ENCODE measurements at regions not wholly inside any gene's neighbourhood (a gene's known extent, or its start where the extent isn't known, plus 50 kb on each side); places are given as distances from the start of the nearest gene placed in this dataset.

DNA sequence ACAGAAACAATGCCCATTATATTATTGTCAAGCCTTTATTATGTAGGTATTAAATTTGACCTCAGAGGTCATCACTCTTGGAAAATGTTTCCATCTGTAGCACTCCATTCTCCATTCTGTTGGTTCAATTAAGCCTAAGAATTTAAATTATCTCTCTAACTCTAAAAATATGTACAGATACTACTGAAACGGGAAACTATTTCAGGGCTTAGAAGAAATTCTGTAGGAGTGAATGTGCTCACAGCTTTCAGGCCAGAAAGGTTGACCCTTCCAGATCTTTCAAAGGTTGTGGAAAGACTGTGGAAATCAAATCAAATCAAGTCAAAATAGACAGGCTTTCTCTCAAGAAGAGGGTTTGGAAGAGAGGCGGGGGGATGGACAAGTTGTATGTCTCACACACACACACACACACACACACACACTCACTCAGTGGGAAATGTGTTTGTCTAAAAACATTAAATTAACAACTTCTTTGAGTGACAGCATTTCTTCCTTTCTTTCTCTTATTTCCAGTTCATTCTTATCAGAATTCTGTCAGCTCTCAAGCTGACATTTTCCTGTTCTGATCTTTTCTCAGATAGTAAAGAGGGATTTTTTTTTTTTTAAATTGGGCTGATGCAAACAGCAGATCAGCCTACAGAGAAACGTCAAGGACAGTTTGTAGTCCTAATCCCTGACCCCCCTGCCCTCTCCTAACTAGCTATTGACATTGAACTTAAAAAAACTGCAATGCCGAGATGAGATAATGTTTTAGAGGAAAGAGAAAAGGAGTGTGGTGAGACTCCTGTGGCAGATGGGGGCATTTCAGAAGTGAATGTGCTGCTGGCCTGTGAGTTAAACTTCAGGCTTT lies 139.0 kb upstream of the ZFHX3 start:
- TF ChIP-seq POLR2A (IDR thresholded peaks at IDR 0.05; ENCODE audit: low read length) (no peak), GATA1 (IDR thresholded peaks at IDR 0.05; ENCODE audit: low read depth, low read length) (no peak)
